ENCODE measurements at regions not wholly inside any gene's neighbourhood (a gene's known extent, or its start where the extent isn't known, plus 50 kb on each side); places are given as distances from the start of the nearest gene placed in this dataset.

DNA sequence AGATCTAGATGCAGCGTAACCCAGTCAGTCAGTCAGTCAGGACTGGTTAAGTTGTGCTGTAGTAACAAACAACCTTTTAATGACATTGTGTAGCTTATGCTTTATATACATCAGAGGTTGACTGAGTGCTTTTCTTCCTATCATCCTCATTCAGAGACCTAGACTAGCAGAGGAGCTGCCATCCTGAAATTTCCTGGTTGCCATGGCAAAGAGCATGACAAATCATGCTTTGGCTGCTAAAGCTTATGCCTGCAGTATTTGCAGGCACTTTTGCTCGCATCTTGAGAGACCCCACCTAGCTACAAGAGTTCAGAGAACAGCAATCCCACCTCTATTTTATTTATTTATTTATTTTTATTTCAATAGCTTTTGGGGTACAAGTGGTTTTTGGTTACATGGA lies 244.0 kb downstream of the BTBD3 start:
- Histone ChIP-seq H3K4me1 (ENCODE audit: control insufficient read depth in 2 of 2, insufficient read depth in 2 of 2, low read length in 2 of 2) (no peaks in the 10 kb centered on the region), H3K4me2 (replicated peaks; ENCODE audit: low read depth, low read length, poor library complexity, severe bottlenecking) (no peak overlapping the region), H3K9me3 (ENCODE audit: control extremely low read depth in 1 of 3, control insufficient read depth in 2 of 3, insufficient read depth in 1 of 3, low read length in 2 of 3) (no peaks in the 10 kb centered on the region), H3K27ac (ENCODE audit: low read length in 2 of 2) (no peak overlapping the region), H4K20me1 (ENCODE audit: control insufficient read depth, insufficient read depth, low read length, poor library complexity, severe bottlenecking) (no peaks in the 10 kb centered on the region), H3K9ac (ENCODE audit: low read length) (no peak overlapping the region), H3K27me3 (replicated peaks in 1 of 4; ENCODE audit: control extremely low read depth in 1 of 4, control insufficient read depth in 3 of 4, insufficient read depth in 4 of 4, low read length in 3 of 4) (no peaks in the 10 kb centered on the region), H3K79me2 (ENCODE audit: control insufficient read depth, insufficient read depth, low read length) (no peaks in the 10 kb centered on the region), H3K4me3 (ENCODE audit: control extremely low read depth in 1 of 5, extremely low read depth in 1 of 5, insufficient read depth in 1 of 5, low read depth in 2 of 5, low read length in 4 of 5) (no peak overlapping the region), H2AFZ (ENCODE audit: insufficient read depth, low read depth, low read length, poor library complexity, severe bottlenecking) (no peak overlapping the region), H3K36me3 (replicated peaks in 1 of 2; ENCODE audit: control extremely low read depth in 1 of 2, control insufficient read depth in 1 of 2, extremely low read depth in 1 of 2, insufficient read depth in 2 of 2, low read length in 1 of 2) (no peaks in the 10 kb centered on the region)
- DNase-seq = no peak
- intact Hi-C loops (cut with micrococcal nuclease) = no loop called here
- Mint-ChIP-seq H3K9me3 (ENCODE audit: insufficient read depth) (peaks cover 3% of the 10 kb centered on the region), H3K4me1 (no peaks in the 10 kb centered on the region), H3K4me3 (no peak overlapping the region), H3K27me3 (no peaks in the 10 kb centered on the region), H3K27ac (no peak overlapping the region)
- POLR2A ChIA-PET = no interaction called here
- CTCF ChIA-PET = no interaction called here
- no peak for ATAC-seq (ENCODE audit: low read depth)
- WGBS (ENCODE audit: insufficient coverage) = no CpG with 5 or more reads among the region's 2 CpGs
- no peak for TF ChIP-seq EZH2 (IDR thresholded peaks at IDR 0.05; ENCODE audit: borderline replicate concordance, insufficient read depth, low read depth, low read length, poor library complexity, severe bottlenecking)
- TF ChIP-seq, protein P1, sequence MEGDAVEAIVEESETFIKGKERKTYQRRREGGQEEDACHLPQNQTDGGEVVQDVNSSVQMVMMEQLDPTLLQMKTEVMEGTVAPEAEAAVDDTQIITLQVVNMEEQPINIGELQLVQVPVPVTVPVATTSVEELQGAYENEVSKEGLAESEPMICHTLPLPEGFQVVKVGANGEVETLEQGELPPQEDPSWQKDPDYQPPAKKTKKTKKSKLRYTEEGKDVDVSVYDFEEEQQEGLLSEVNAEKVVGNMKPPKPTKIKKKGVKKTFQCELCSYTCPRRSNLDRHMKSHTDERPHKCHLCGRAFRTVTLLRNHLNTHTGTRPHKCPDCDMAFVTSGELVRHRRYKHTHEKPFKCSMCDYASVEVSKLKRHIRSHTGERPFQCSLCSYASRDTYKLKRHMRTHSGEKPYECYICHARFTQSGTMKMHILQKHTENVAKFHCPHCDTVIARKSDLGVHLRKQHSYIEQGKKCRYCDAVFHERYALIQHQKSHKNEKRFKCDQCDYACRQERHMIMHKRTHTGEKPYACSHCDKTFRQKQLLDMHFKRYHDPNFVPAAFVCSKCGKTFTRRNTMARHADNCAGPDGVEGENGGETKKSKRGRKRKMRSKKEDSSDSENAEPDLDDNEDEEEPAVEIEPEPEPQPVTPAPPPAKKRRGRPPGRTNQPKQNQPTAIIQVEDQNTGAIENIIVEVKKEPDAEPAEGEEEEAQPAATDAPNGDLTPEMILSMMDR (IDR thresholded peaks at IDR 0.05) = no peak

DNA sequence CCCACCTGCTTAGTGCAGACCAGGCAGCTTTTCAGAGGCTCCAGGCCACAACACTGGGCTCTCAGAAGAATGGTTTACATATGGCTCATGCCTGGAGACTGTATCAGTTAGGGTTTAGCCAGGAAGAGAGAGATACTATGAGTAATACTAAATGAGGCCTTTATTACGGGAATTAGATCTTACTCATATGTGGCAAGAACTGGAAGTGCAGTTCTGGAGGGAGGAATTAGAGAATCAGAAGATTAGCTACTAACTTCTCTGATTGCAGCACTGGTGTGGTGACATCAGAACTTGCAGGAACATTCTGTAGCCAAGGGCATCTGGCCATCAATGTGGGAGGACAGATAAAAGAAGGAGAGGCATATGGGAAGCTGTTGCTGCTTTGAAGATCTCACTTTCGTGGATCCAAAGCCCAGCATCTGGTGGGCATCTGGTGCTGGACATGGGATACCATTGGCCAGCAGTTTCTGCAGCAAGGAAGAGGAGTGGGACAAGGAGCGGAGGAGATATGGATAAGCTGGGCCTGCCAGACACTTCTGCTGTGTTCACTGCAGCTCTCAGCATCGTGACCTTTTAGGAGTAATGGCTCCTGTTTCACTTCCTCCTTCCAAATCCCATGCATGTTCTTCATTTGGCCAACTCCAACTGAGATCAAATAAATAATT lies 248.5 kb downstream of the BTBD3 start:
- H3K9me3 ChIP-seq (ENCODE audit: control extremely low read depth in 1 of 3, control insufficient read depth in 2 of 3, insufficient read depth in 1 of 3, low read length in 2 of 3) = peaks cover 0 to 2% (median 0%) of the 10 kb centered on the region in 3 donors
- Mint-ChIP-seq H3K4me3 (no peak overlapping the region), H3K27me3 (no peaks in the 10 kb centered on the region), H3K9me3 (ENCODE audit: insufficient read depth) (peaks cover 8% of the 10 kb centered on the region), H3K4me1 (no peaks in the 10 kb centered on the region), H3K27ac (no peak overlapping the region)
- 75% methylated on average over 4 of the region's 4 CpGs for WGBS (ENCODE audit: insufficient coverage)
- no peak overlapping the region for H3K9ac ChIP-seq (ENCODE audit: low read length)
- no peaks in the 10 kb centered on the region for H3K36me3 ChIP-seq (replicated peaks in 1 of 2; ENCODE audit: control extremely low read depth in 1 of 2, control insufficient read depth in 1 of 2, extremely low read depth in 1 of 2, insufficient read depth in 2 of 2, low read length in 1 of 2)
- H2AFZ ChIP-seq (ENCODE audit: insufficient read depth, low read depth, low read length, poor library complexity, severe bottlenecking) = peak overlapping the region; percentile 11
- H3K4me2 ChIP-seq (replicated peaks; ENCODE audit: low read depth, low read length, poor library complexity, severe bottlenecking) = no peak overlapping the region
- ChIA-PET CTCF (no interaction called here), POLR2A (no interaction called here)
- DNase-seq (no peak), ATAC-seq (ENCODE audit: low read depth) (no peak)
- no peak overlapping the region for H3K4me3 ChIP-seq (ENCODE audit: control extremely low read depth in 1 of 5, extremely low read depth in 1 of 5, insufficient read depth in 1 of 5, low read depth in 2 of 5, low read length in 4 of 5)
- TF ChIP-seq, protein P1 (IDR thresholded peaks at IDR 0.05) = no peak
- TF ChIP-seq EZH2 (IDR thresholded peaks at IDR 0.05; ENCODE audit: borderline replicate concordance, insufficient read depth, low read depth, low read length, poor library complexity, severe bottlenecking) = no peak
- intact Hi-C loops (cut with micrococcal nuclease) = no loop called here
- no peaks in the 10 kb centered on the region for H3K79me2 ChIP-seq (ENCODE audit: control insufficient read depth, insufficient read depth, low read length)
- no peaks in the 10 kb centered on the region for H4K20me1 ChIP-seq (ENCODE audit: control insufficient read depth, insufficient read depth, low read length, poor library complexity, severe bottlenecking)
- H3K27ac ChIP-seq (ENCODE audit: low read length in 2 of 2) = no peak overlapping the region
- no peaks in the 10 kb centered on the region for H3K4me1 ChIP-seq (ENCODE audit: control insufficient read depth in 2 of 2, insufficient read depth in 2 of 2, low read length in 2 of 2)
- H3K27me3 ChIP-seq (replicated peaks in 1 of 4; ENCODE audit: control extremely low read depth in 1 of 4, control insufficient read depth in 3 of 4, insufficient read depth in 4 of 4, low read length in 3 of 4) = no peaks in the 10 kb centered on the region

Measured in B cell (primary cell).